ENCODE measurements at regions not wholly inside any gene's neighbourhood (a gene's known extent, or its start where the extent isn't known, plus 50 kb on each side); places are given as distances from the start of the nearest gene placed in this dataset.

GRCh38 chr11:30758012-30758411 lies 171.9 kb upstream of the MPPED2 start:
- TF ChIP-seq HNF4A (conservative IDR thresholded peaks at IDR 0.05) (no peak), MAX (IDR thresholded peaks at IDR 0.05) (no peak), FOXA1 (IDR thresholded peaks at IDR 0.05) (no peak), RXRA (IDR thresholded peaks at IDR 0.05) (no peak), EGR1 (IDR thresholded peaks at IDR 0.05; ENCODE audit: low read depth in 2 of 2) (no peak), HNF4G (IDR thresholded peaks at IDR 0.05) (no peak), TAF1 (conservative IDR thresholded peaks at IDR 0.05) (no peak), YY1 (IDR thresholded peaks at IDR 0.05) (no peak), RAD21 (IDR thresholded peaks at IDR 0.05) (no peak), JUND (IDR thresholded peaks at IDR 0.05) (no peak), CTCF (IDR thresholded peaks at IDR 0.05; ENCODE audit: low read depth, low read length, missing input control) (no peak), ATF3 (IDR thresholded peaks at IDR 0.05) (no peak), NR2F2 (IDR thresholded peaks at IDR 0.05) (no peak), REST (IDR thresholded peaks at IDR 0.05) (no peak), GABPA (IDR thresholded peaks at IDR 0.05 in 1 of 2, conservative IDR thresholded peaks at IDR 0.05 in 1 of 2) (no peak), ZBTB33 (IDR thresholded peaks at IDR 0.05) (no peak), SP1 (IDR thresholded peaks at IDR 0.05) (no peak), FOXA2 (IDR thresholded peaks at IDR 0.05) (no peak)
- no peak overlapping the region for H3K9ac ChIP-seq (ENCODE audit: low read depth in 1 of 2, low read length in 2 of 2)
- DNase-seq (ENCODE audit: low spot score): no peak
- H3K4me3 ChIP-seq (ENCODE audit: low read depth in 1 of 3, low read length in 3 of 3): no peak overlapping the region
- H3K27me3 ChIP-seq (ENCODE audit: control insufficient read depth in 4 of 4, insufficient read depth in 4 of 4, low read length in 3 of 4): no peaks in the 10 kb centered on the region
- no peaks in the 10 kb centered on the region for H3K4me1 ChIP-seq (ENCODE audit: control insufficient read depth in 4 of 4, insufficient read depth in 4 of 4, low read length in 3 of 4)
- no peak overlapping the region for H3K27ac ChIP-seq (ENCODE audit: low read depth in 1 of 2, low read length in 2 of 2)
- no peaks in the 10 kb centered on the region for H3K36me3 ChIP-seq (ENCODE audit: control insufficient read depth in 4 of 4, insufficient read depth in 3 of 4, low read depth in 1 of 4, low read length in 3 of 4)
- H3K9me3 ChIP-seq (ENCODE audit: control insufficient read depth in 4 of 4, low read length in 3 of 4): peaks cover 0 to 8% (median 3%) of the 10 kb centered on the region in 4 donors
- WGBS: 72% methylated on average over 3 of the region's 3 CpGs

Data from liver (tissue), 8 donors.